HCT116 (cell line): ENCODE measurements at regions not wholly inside any gene's neighbourhood (a gene's known extent, or its start where the extent isn't known, plus 50 kb on each side); places are given as distances from the start of the nearest gene placed in this dataset.

Experiments used
- ATAC-seq: fragments of 200-7000 bp; cut with Tn5 transposase; 2 replicates; pipeline ENCODE4 v1.9.1; 2020; ENCODE audit warnings: mild to moderate bottlenecking, moderate library complexity
- BruUV-seq: library from RNA; stranded (reverse); fragments of 400-500 nt; replicated peaks from 2 replicates; lab custom pipeline; 2021; lab: Mats Ljungman, UMichigan
- CTCF ChIA-PET: fragments of 300-600 bp; sonication (Branson Sonifier 250); formaldehyde crosslinking; loops from one replicate; lab custom pipeline; 2021; ENCODE audit warnings: antibody characterized with exemption; lab: Charles Lee
- POLR2A ChIA-PET: fragments of 300-600, 350-600 bp; sonication (Branson Sonifier 250); formaldehyde crosslinking; loops from one replicate; lab custom pipeline; 2021; ENCODE audit warnings: antibody characterized with exemption; lab: Charles Lee
- RAD21 ChIA-PET, 2 experiments: fragments of 300-600 bp; sonication (Branson Sonifier 250); formaldehyde crosslinking; loops; one replicate each; lab custom pipeline; 2023; ENCODE audit warnings: low total read pairs in 2 of 2; ENCODE audit not compliant: uncharacterized antibody in 2 of 2, unreplicated experiment in 2 of 2, low non-redundant PET in 1 of 2; lab: Charles Lee
- DNase-seq: peaks from one replicate; pipeline ENCODE4 v3.0.0-alpha.2; 2010; ENCODE audit warnings: low read depth, low spot score
- H2AFZ ChIP-seq: fragments of 200-600 bp; shearing (Covaris generic), sonication (generic); 2 replicates; pipeline ENCODE4 v1.6.1; 2017; ENCODE audit warnings: low read depth, mixed run types, mixed read lengths, antibody characterized with exemption, low read length; ENCODE audit not compliant: poor library complexity, severe bottlenecking
- H3K27ac ChIP-seq: 2 replicates; pipeline ENCODE4 v1.5.1; 2012; ENCODE audit warnings: low read depth, low read length
- H3K27me3 ChIP-seq: fragments of 200-600 bp; sonication (generic); 2 replicates; pipeline ENCODE4 v1.6.1; 2016; ENCODE audit warnings: mixed run types, low read length, mixed read lengths; ENCODE audit not compliant: insufficient read depth
- H3K36me3 ChIP-seq, 2 experiments: fragments of 200-500 bp in 1 of 2; fragments of 200-600 bp in 1 of 2; sonication (Bioruptor generic) in 1 of 2; sonication (generic) in 1 of 2; 2 replicates each; pipeline versions ENCODE4 v1.5.1 to v1.6.1; 2014 to 2016; ENCODE audit warnings: low read length in 2 of 2, inconsistent platforms in 1 of 2, mixed read lengths in 1 of 2, mixed run types in 1 of 2; ENCODE audit not compliant: insufficient read depth in 2 of 2, control insufficient read depth in 1 of 2
- H3K4me1 ChIP-seq, 2 experiments: fragments of 200-600 bp in 1 of 2; sonication (generic) in 1 of 2; 2 replicates each; pipeline versions ENCODE4 v1.5.1 to v1.6.1; 2012 to 2017; ENCODE audit warnings: low read length in 2 of 2, inconsistent platforms in 1 of 2, mild to moderate bottlenecking in 1 of 2, mixed read lengths in 1 of 2, mixed run types in 1 of 2, moderate library complexity in 1 of 2; ENCODE audit not compliant: insufficient read depth in 2 of 2, control insufficient read depth in 1 of 2
- H3K4me2 ChIP-seq: fragments of 200-600 bp; sonication (generic); 2 replicates; pipeline ENCODE4 v1.6.1; 2017; ENCODE audit warnings: mixed run types, low read length, mixed read lengths
- H3K4me3 ChIP-seq, 2 experiments: fragments of 200-600 bp in 1 of 2; sonication (generic) in 1 of 2; replicated peaks in 1 of 2; 2 replicates each; pipeline ENCODE4 v1.5.1; 2011 to 2016; ENCODE audit warnings: low read length in 2 of 2, control low read depth in 1 of 2, low read depth in 1 of 2, mild to moderate bottlenecking in 1 of 2, mixed read lengths in 1 of 2, mixed run types in 1 of 2
- H3K79me2 ChIP-seq: fragments of 200-600 bp; sonication (generic); 2 replicates; pipeline ENCODE4 v1.6.1; 2017; ENCODE audit warnings: mild to moderate bottlenecking, mixed run types, low read length, moderate library complexity, mixed read lengths; ENCODE audit not compliant: insufficient read depth
- H3K9ac ChIP-seq: fragments of 200-600 bp; sonication (generic); 2 replicates; pipeline ENCODE4 v1.6.1; 2016; ENCODE audit warnings: low read length, mixed read lengths
- H3K9me2 ChIP-seq: fragments of 200-600 bp; sonication (generic), shearing (Covaris generic); 2 replicates; pipeline ENCODE4 v1.6.1; 2017; ENCODE audit warnings: mixed run types, mild to moderate bottlenecking, moderate library complexity; ENCODE audit not compliant: insufficient read depth
- H3K9me3 ChIP-seq, 2 experiments: fragments of 200-500 bp in 1 of 2; fragments of 200-600 bp in 1 of 2; sonication (Bioruptor generic) in 1 of 2; sonication (generic) in 1 of 2; 2 replicates each; pipeline ENCODE4 v1.6.1; 2014 to 2017; ENCODE audit warnings: low read length in 2 of 2, mixed read lengths in 2 of 2, inconsistent platforms in 1 of 2, low read depth in 1 of 2, mild to moderate bottlenecking in 1 of 2, mixed run types in 1 of 2, moderate library complexity in 1 of 2; ENCODE audit not compliant: control insufficient read depth in 1 of 2, insufficient read depth in 1 of 2
- H4K20me1 ChIP-seq: fragments of 200-600 bp; sonication (generic), shearing (Covaris generic); 2 replicates; pipeline ENCODE4 v1.6.1; 2017; ENCODE audit warnings: mixed run types, mild to moderate bottlenecking, moderate library complexity; ENCODE audit not compliant: insufficient read depth
- ATF3 ChIP-seq: IDR thresholded peaks from 2 replicates; pipeline ENCODE4 v1.6.1; 2012
- CBX3 ChIP-seq: IDR thresholded peaks from 2 replicates; pipeline ENCODE4 v1.6.1; 2012; ENCODE audit warnings: low read depth
- EGR1 ChIP-seq: IDR thresholded peaks from 2 replicates; pipeline ENCODE4 v1.6.1; 2012; ENCODE audit warnings: low read depth
- ELF1 ChIP-seq: IDR thresholded peaks from 2 replicates; pipeline ENCODE4 v1.6.1; 2012; ENCODE audit warnings: low read depth, borderline replicate concordance
- JUND ChIP-seq: IDR thresholded peaks from 2 replicates; pipeline ENCODE4 v1.6.1; 2012
- POLR2AphosphoS5 ChIP-seq: IDR thresholded peaks from 2 replicates; pipeline ENCODE4 v1.6.1; 2011; ENCODE audit warnings: mild to moderate bottlenecking, low read depth, low read length, moderate library complexity
- SP1 ChIP-seq: IDR thresholded peaks from 2 replicates; pipeline ENCODE4 v1.6.1; 2012; ENCODE audit warnings: low read depth
- SRF ChIP-seq: IDR thresholded peaks from 2 replicates; pipeline ENCODE4 v1.6.1; 2012; ENCODE audit warnings: low read depth
- YY1 ChIP-seq: IDR thresholded peaks from 2 replicates; pipeline ENCODE4 v1.6.1; 2011; ENCODE audit warnings: low read length, low read depth, moderate library complexity, mild to moderate bottlenecking; ENCODE audit not compliant: insufficient replicate concordance; ENCODE audit errors: extremely low read depth
- ZBTB33 ChIP-seq: IDR thresholded peaks from 2 replicates; pipeline ENCODE4 v1.6.1; 2011; ENCODE audit warnings: mild to moderate bottlenecking, low read length, moderate library complexity; ENCODE audit not compliant: insufficient replicate concordance; ENCODE audit errors: extremely low read depth
- intact Hi-C: fragments of 100-400 bp; cut with micrococcal nuclease; formaldehyde crosslinking; loops from 2 replicates; pipeline ENCODE4 v1.10.0; 2022

GRCh38 chr2:215702116-215702902 is 266.4 kb upstream of the FN1 start (continued):
- TF ChIP-seq JUND: no peak
- TF ChIP-seq CBX3: no peak
- no peak for TF ChIP-seq ZBTB33
- TF ChIP-seq SRF: no peak
- no peak for TF ChIP-seq YY1
- no peak for TF ChIP-seq SP1
- no peak for TF ChIP-seq POLR2AphosphoS5

GRCh38 chr2:215699700-215700538 is 264.1 kb upstream of the FN1 start:
- Histone ChIP-seq H3K27me3 (no peaks in the 10 kb centered on the region), H3K36me3 (no peaks in the 10 kb centered on the region), H3K9me2 (no peaks in the 10 kb centered on the region), H3K4me3 (no peak overlapping the region), H3K9me3 (no peaks in the 10 kb centered on the region), H3K9ac (no peak overlapping the region), H4K20me1 (no peaks in the 10 kb centered on the region; the same call in 1 of the 2 replicates), H3K4me2 (no peak overlapping the region), H3K4me1 (no peaks in the 10 kb centered on the region), H2AFZ (no peak overlapping the region), H3K79me2 (no peaks in the 10 kb centered on the region), H3K27ac (no peak overlapping the region)
- ChIA-PET RAD21 (no interaction called here), POLR2A (no interaction called here), CTCF (no interaction called here)
- DNase-seq (no peak), ATAC-seq (no peak)
- intact Hi-C loops: no loop called here
- no TSS peak for BruUV-seq
- TF ChIP-seq EGR1 (no peak), SRF (no peak), ZBTB33 (no peak), ELF1 (no peak), ATF3 (no peak), JUND (no peak)
- TF ChIP-seq, all 23 proteins: peak for 0
